ENCODE measurements at regions not wholly inside any gene's neighbourhood (a gene's known extent, or its start where the extent isn't known, plus 50 kb on each side); places are given as distances from the start of the nearest gene placed in this dataset.

DNA sequence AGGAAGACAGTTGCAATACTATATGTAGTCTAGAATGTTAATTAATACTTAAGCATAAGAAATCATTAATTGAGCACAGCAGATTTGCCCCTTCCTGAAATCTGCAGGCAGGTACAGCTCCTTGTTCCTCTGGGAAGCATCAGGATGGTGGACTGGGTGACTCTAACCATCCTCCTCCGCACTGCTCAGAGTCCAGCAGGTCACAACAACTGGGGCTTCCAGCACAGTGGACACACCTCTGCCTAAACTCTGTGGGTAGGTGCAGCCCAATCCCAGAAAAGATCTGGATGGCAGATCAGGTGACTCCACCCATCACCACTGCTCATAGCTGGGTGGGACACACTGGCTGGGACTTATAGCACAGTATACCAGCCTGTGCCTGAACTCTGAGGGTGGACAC is 189.9 kb upstream of the TMCO5A start:
- peaks cover 4% of the 10 kb centered on the region for H3K36me3 Mint-ChIP-seq (ENCODE audit: low read depth)
- no peak for DNase-seq
- peaks cover 11% of the 10 kb centered on the region for H3K27me3 Mint-ChIP-seq (ENCODE audit: low read depth, poor library complexity)
- no peak for TF ChIP-seq CTCF (IDR thresholded peaks at IDR 0.05)
- H3K27ac Mint-ChIP-seq, result no peak overlapping the region
- H3K4me1 Mint-ChIP-seq, result no peaks in the 10 kb centered on the region
- H3K4me3 Mint-ChIP-seq, result no peak overlapping the region
- H3K9me3 Mint-ChIP-seq, result peaks cover 39% of the 10 kb centered on the region

DNA sequence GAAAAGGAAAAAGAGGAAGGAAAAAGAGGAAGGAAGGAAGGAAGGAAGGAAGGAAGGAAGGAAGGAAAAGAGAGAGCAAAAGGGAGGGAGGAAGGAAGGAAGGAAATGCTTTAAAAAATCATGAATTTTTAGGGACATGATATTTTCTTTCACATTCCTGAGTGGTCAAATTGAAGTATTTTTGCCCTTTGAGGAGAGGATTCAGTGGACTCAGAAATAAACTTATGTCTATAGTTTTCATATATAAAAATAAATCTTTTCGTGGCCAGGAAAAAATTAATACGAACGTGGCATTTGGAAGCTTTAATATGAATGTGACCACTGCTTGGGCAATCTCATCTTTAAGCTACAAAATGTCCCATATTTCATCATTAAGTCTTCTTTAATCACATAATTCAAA is 183.0 kb upstream of the TMCO5A start:
- Mint-ChIP-seq H3K36me3 (ENCODE audit: low read depth) (no peaks in the 10 kb centered on the region), H3K27me3 (ENCODE audit: low read depth, poor library complexity) (peaks cover 10% of the 10 kb centered on the region), H3K9me3 (peaks cover 35% of the 10 kb centered on the region), H3K4me3 (no peak overlapping the region), H3K4me1 (no peaks in the 10 kb centered on the region), H3K27ac (no peak overlapping the region)
- TF ChIP-seq CTCF (IDR thresholded peaks at IDR 0.05), result no peak
- DNase-seq, result no peak

DNA sequence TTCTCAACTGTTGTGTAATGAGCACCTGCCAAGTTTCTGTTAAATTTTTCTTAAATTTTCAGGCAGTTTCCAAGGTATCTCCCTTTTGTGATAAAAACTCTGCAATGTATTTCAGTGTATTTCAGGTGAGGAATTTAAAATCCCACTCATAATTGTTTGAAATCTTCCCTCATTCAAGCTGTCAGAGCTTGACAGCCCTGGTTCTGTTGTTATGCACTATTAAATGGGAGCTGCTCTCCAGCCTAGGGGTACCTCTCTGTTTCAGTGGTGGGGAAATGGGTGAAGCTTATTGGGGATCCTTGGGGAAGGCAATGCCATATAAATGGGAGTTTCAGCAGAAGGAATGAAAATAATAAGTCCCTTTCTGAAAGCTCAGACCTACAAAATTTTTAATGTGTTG is 178.0 kb upstream of the TMCO5A start:
- H3K9me3 Mint-ChIP-seq, result no peaks in the 10 kb centered on the region
- no peaks in the 10 kb centered on the region for H3K4me1 Mint-ChIP-seq

DNA sequence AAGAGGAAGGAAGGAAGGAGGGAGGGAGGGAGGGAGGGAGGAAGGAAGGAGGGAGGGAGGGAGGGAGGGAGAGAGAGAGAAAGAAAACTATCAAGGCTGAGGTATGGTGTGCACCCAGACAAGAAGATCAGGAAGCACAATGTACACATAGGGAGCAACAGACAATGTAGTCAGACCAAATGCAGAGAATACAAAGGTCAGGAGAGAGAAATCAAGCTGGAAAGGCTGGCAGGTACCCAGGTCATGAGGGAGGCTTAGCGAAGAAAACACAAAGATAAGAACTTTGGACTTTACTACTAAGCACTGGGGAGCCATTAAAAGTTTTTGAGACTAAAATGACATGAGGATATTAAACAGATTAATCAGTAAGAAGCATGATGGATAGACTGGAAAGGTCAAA is 176.0 kb upstream of the TMCO5A start:
- Mint-ChIP-seq H3K4me3 (no peak overlapping the region), H3K36me3 (ENCODE audit: low read depth) (no peaks in the 10 kb centered on the region)

More for the DNA sequence above, 178.0 kb upstream of the TMCO5A start:
- H3K4me3 Mint-ChIP-seq, result no peak overlapping the region
- no peak overlapping the region for H3K27ac Mint-ChIP-seq
- H3K27me3 Mint-ChIP-seq (ENCODE audit: low read depth, poor library complexity), result peaks cover 5% of the 10 kb centered on the region
- DNase-seq, result no peak
- H3K36me3 Mint-ChIP-seq (ENCODE audit: low read depth), result no peaks in the 10 kb centered on the region
- TF ChIP-seq CTCF (IDR thresholded peaks at IDR 0.05), result no peak

GRCh38 chr15:37764733-37765191 is 169.7 kb upstream of the TMCO5A start:
- Mint-ChIP-seq H3K36me3 (ENCODE audit: low read depth) (no peaks in the 10 kb centered on the region), H3K4me1 (no peaks in the 10 kb centered on the region), H3K27ac (no peak overlapping the region), H3K9me3 (no peaks in the 10 kb centered on the region), H3K4me3 (no peak overlapping the region), H3K27me3 (ENCODE audit: low read depth, poor library complexity) (peaks cover 4% of the 10 kb centered on the region)
- TF ChIP-seq CTCF (IDR thresholded peaks at IDR 0.05), result peak; percentile 32
- peak; percentile 8 for DNase-seq

More for the DNA sequence above, 176.0 kb upstream of the TMCO5A start:
- H3K27me3 Mint-ChIP-seq (ENCODE audit: low read depth, poor library complexity), result peaks cover 5% of the 10 kb centered on the region
- no peak for DNase-seq
- no peak for TF ChIP-seq CTCF (IDR thresholded peaks at IDR 0.05)
- H3K9me3 Mint-ChIP-seq, result no peaks in the 10 kb centered on the region
- H3K4me1 Mint-ChIP-seq, result no peaks in the 10 kb centered on the region
- H3K27ac Mint-ChIP-seq, result no peak overlapping the region

GRCh38 chr15:37765786-37766185 is 168.7 kb upstream of the TMCO5A start:
- H3K27ac Mint-ChIP-seq, result no peak overlapping the region
- H3K4me3 Mint-ChIP-seq, result no peak overlapping the region
- no peaks in the 10 kb centered on the region for H3K36me3 Mint-ChIP-seq (ENCODE audit: low read depth)
- no peaks in the 10 kb centered on the region for H3K9me3 Mint-ChIP-seq
- no peaks in the 10 kb centered on the region for H3K27me3 Mint-ChIP-seq (ENCODE audit: low read depth, poor library complexity)
- no peaks in the 10 kb centered on the region for H3K4me1 Mint-ChIP-seq
- no peak for DNase-seq
- no peak for TF ChIP-seq CTCF (IDR thresholded peaks at IDR 0.05)
